Gastrocnemius medialis (tissue), 4 donors: ENCODE measurements at regions not wholly inside any gene's neighbourhood (a gene's known extent, or its start where the extent isn't known, plus 50 kb on each side); places are given as distances from the start of the nearest gene placed in this dataset.

ENCODE experiments used
- ATAC-seq, 2 donors: fragments of 150-250 bp; one replicate each; pipeline ENCODE4 v1.9.1; 2016
- DNase-seq, 2 donors: peaks; one replicate each; pipeline ENCODE4 v3.0.0-alpha.2; 2019
- H3K27ac ChIP-seq, 4 donors: fragments of 200-600 bp; sonication (generic); 1 replicate in 1 of 4; 2 replicates in 3 of 4; pipeline ENCODE4 v1.5.1; 2016 to 2018; ENCODE audit warnings: mild to moderate bottlenecking in 2 of 4, moderate library complexity in 1 of 4
- H3K27me3 ChIP-seq, 3 donors: fragments of 200-600 bp; sonication (generic) in 2 of 3; 1 replicate in 1 of 3; 2 replicates in 2 of 3; pipeline versions ENCODE4 v1.5.1 to v1.6.0; 2016 to 2019; ENCODE audit warnings: mild to moderate bottlenecking in 1 of 3, moderate library complexity in 1 of 3
- H3K36me3 ChIP-seq, 2 donors: fragments of 200-600 bp; sonication (generic) in 1 of 2; one replicate each; pipeline ENCODE4 v1.5.1; 2017 to 2018
- H3K4me1 ChIP-seq, 2 donors: fragments of 200-600 bp; sonication (generic) in 1 of 2; one replicate each; pipeline ENCODE4 v1.5.1; 2016 to 2017; ENCODE audit warnings: mild to moderate bottlenecking in 2 of 2
- H3K4me3 ChIP-seq, 4 donors: fragments of 200-600 bp; sonication (generic) in 3 of 4; 1 replicate in 1 of 4; 2 replicates in 3 of 4; pipeline ENCODE4 v1.5.1; 2016 to 2019; ENCODE audit warnings: mild to moderate bottlenecking in 2 of 4
- H3K9me3 ChIP-seq, 3 donors: fragments of 200-600 bp; sonication (generic) in 2 of 3; 1 replicate in 1 of 3; 2 replicates in 2 of 3; pipeline ENCODE4 v1.5.1; 2016 to 2019
- CTCF ChIP-seq, 5 experiments: fragments of 450-650 bp in 3 of 5; fragments of 200-600 bp in 2 of 5; sonication (generic) in 2 of 5; IDR thresholded peaks in 4 of 5; conservative IDR thresholded peaks in 1 of 5; 1 replicate in 4 of 5; 2 replicates in 1 of 5; pipeline ENCODE4 v1.5.1; 2016 to 2019; ENCODE audit warnings: antibody characterized with exemption in 5 of 5, mild to moderate bottlenecking in 3 of 5, moderate library complexity in 3 of 5
- POLR2A ChIP-seq, 2 donors: fragments of 450-650 bp; IDR thresholded peaks; one replicate each; pipeline ENCODE4 v1.6.1; 2017; ENCODE audit warnings: antibody characterized with exemption in 2 of 2, mild to moderate bottlenecking in 2 of 2, moderate library complexity in 2 of 2
- in situ Hi-C, 4 donors: fragments of 200-750 bp; cut with MboI; loops; one replicate each; pipeline versions ENCODE4 v1.15.0 to v1.8.0; 2017; ENCODE audit warnings: low sequenced_read_pairs in 4 of 4
- intact Hi-C: fragments of 100-400 bp; cut with DNase I; formaldehyde crosslinking; loops from one replicate; pipeline ENCODE4 v1.15.1; 2023; ENCODE audit warnings: low total_unique reads

DNA sequence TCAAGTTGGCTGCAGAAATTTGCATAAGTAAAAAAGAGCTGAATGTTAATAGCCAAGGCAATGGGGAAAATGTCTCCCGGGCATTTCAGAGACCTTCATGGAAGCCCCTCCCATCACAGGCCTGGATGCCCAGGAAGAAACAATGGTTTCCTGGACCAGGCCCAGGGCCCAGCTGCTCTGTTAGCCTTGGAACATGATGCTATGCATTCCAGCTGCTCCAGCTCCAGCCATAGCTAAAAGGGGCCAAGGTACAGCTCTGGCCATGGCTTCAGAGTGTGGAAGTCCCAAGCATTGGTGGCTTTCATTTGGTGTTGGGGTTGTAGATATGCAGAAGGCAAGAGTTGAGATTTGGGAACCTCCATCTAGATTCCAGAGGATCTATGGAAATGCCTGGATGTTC lies 508.3 kb downstream of the SPRY1 start:
- no peak overlapping the region for H3K4me3 ChIP-seq
- TF ChIP-seq CTCF (IDR thresholded peaks at IDR 0.05 in 4 of 5, conservative IDR thresholded peaks at IDR 0.05 in 1 of 5) (no peak), POLR2A (IDR thresholded peaks at IDR 0.05) (no peak)
- DNase-seq = no peak
- in situ Hi-C loops (loop anchor here in 1 of 4 donors (25.0 kb wide), 1 partner anchor 768 kb away; no protein-coding TSS in a partner anchor), intact Hi-C loops (no loop called here)
- no peaks in the 10 kb centered on the region for H3K9me3 ChIP-seq
- no peak for ATAC-seq
- no peaks in the 10 kb centered on the region for H3K36me3 ChIP-seq
- H3K27me3 ChIP-seq = no peaks in the 10 kb centered on the region
- no peaks in the 10 kb centered on the region for H3K4me1 ChIP-seq
- no peak overlapping the region for H3K27ac ChIP-seq

GRCh38 chr4:123913598-123913997 lies 517.0 kb downstream of the SPRY1 start:
- DNase-seq (no peak), ATAC-seq (no peak)
- no peak overlapping the region for H3K27ac ChIP-seq
- H3K9me3 ChIP-seq = no peaks in the 10 kb centered on the region
- no peaks in the 10 kb centered on the region for H3K27me3 ChIP-seq
- TF ChIP-seq CTCF (IDR thresholded peaks at IDR 0.05 in 4 of 5, conservative IDR thresholded peaks at IDR 0.05 in 1 of 5) = no peak
- no peak for TF ChIP-seq POLR2A (IDR thresholded peaks at IDR 0.05)
- in situ Hi-C loops (loop anchor here in 1 of 4 donors (25.0 kb wide), 1 partner anchor 776 kb away; no protein-coding TSS in a partner anchor), intact Hi-C loops (no loop called here)
- no peaks in the 10 kb centered on the region for H3K4me1 ChIP-seq
- H3K4me3 ChIP-seq = no peak overlapping the region
- H3K36me3 ChIP-seq = no peaks in the 10 kb centered on the region

GRCh38 chr4:123916821-123917220 lies 520.2 kb downstream of the SPRY1 start:
- H3K27me3 ChIP-seq = no peaks in the 10 kb centered on the region
- ATAC-seq = no peak
- H3K4me3 ChIP-seq = no peak overlapping the region
- no peaks in the 10 kb centered on the region for H3K4me1 ChIP-seq
- no peaks in the 10 kb centered on the region for H3K9me3 ChIP-seq
- TF ChIP-seq CTCF (IDR thresholded peaks at IDR 0.05 in 4 of 5, conservative IDR thresholded peaks at IDR 0.05 in 1 of 5) = no peak
- no peak for TF ChIP-seq POLR2A (IDR thresholded peaks at IDR 0.05)
- no peak overlapping the region for H3K27ac ChIP-seq
- H3K36me3 ChIP-seq = no peaks in the 10 kb centered on the region
- in situ Hi-C loops (loop anchor here in 1 of 4 donors (25.0 kb wide), 1 partner anchor 780 kb away; no protein-coding TSS in a partner anchor), intact Hi-C loops (no loop called here)
- no peak for DNase-seq

GRCh38 chr4:123919576-123920098 lies 523.0 kb downstream of the SPRY1 start:
- H3K36me3 ChIP-seq = no peaks in the 10 kb centered on the region
- H3K4me1 ChIP-seq = peaks cover 0 to 3% of the 10 kb centered on the region in 2 donors
- in situ Hi-C loops = loop anchor here in 1 of 4 donors (25.0 kb wide), 1 partner anchor 782 kb away; no protein-coding TSS in a partner anchor
- no peaks in the 10 kb centered on the region for H3K9me3 ChIP-seq
- H3K4me3 ChIP-seq = no peak overlapping the region
- no peaks in the 10 kb centered on the region for H3K27me3 ChIP-seq
- intact Hi-C loops = no loop called here
- no peak for TF ChIP-seq CTCF (IDR thresholded peaks at IDR 0.05 in 4 of 5, conservative IDR thresholded peaks at IDR 0.05 in 1 of 5)
- no peak for TF ChIP-seq POLR2A (IDR thresholded peaks at IDR 0.05)
- no peak for DNase-seq
- ATAC-seq = no peak
- H3K27ac ChIP-seq = peak overlapping the region in 1 of 4 donors; percentile 10

DNA sequence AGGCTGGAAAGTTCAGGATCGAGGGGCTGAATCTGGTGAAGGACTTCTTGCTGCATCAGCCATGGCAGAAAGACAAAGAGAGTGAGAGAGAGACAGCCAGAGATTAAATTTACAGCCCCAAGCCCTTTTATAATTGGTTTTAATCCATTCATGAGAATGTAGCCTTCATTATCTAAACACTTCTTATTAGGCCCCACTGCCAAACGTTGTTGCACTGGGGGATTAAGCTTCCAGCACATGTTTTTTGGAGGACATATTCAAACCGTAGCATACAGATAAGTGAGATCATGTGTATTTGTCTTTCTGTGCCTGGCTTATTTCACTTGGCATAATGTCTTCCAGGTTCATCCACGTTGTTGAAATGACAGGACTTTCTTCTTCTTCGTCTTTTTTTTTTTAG lies 524.7 kb downstream of the SPRY1 start:
- TF ChIP-seq CTCF (IDR thresholded peaks at IDR 0.05 in 4 of 5, conservative IDR thresholded peaks at IDR 0.05 in 1 of 5) (no peak), POLR2A (IDR thresholded peaks at IDR 0.05) (no peak)
- in situ Hi-C loops (loop anchor here in 1 of 4 donors (25.0 kb wide), 1 partner anchor 784 kb away; no protein-coding TSS in a partner anchor), intact Hi-C loops (no loop called here)
- ATAC-seq (no peak), DNase-seq (no peak)
- peaks cover 0 to 3% of the 10 kb centered on the region in 2 donors for H3K4me1 ChIP-seq
- no peaks in the 10 kb centered on the region for H3K27me3 ChIP-seq
- H3K27ac ChIP-seq = no peak overlapping the region
- no peaks in the 10 kb centered on the region for H3K36me3 ChIP-seq
- no peaks in the 10 kb centered on the region for H3K9me3 ChIP-seq
- H3K4me3 ChIP-seq = no peak overlapping the region
